ENCODE measurements at regions not wholly inside any gene's neighbourhood (a gene's known extent, or its start where the extent isn't known, plus 50 kb on each side); places are given as distances from the start of the nearest gene placed in this dataset.
"Not testable (repeated sequence)": the region's sequence is repeated elsewhere in the genome, so short reads cannot be mapped to it uniquely, and the experiment has no call there.

DNA sequence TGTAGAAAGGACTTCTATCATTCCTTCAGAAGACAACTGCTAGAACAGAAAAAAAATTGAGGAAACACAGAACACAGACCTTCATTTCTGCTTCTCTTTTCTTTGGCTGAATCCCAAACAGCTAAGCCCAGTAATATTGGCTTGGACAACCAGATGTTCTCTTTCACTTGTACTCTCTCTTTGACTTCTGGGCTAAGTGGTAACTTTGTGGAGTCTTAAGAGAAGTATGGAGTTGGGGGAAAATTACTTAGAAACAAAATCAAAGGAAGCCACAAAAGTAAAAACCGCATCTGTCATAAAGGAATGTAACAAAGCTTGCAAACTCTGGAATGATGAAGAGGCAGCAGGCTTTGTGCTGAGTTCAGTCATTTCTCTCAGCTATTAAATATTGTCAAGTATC, 587.5 kb downstream of the CBLN4 start:
- H4K91ac ChIP-seq (ENCODE audit: low read length) = no peak overlapping the region
- H2AK5ac ChIP-seq (ENCODE audit: low read length, severe bottlenecking) = no peak overlapping the region
- no peak overlapping the region for H3K4me2 ChIP-seq (ENCODE audit: low read length, poor library complexity, severe bottlenecking)
- DNase-seq = no peak
- no peak overlapping the region for H2BK5ac ChIP-seq (ENCODE audit: low read depth, low read length, poor library complexity, severe bottlenecking)
- H3K9ac ChIP-seq (ENCODE audit: low read length) = no peak overlapping the region
- H3K18ac ChIP-seq (ENCODE audit: low read depth in 1 of 2, low read length in 2 of 2) = no peak overlapping the region
- H3K14ac ChIP-seq (ENCODE audit: low read length in 2 of 2) = no peak overlapping the region
- H3K4me3 ChIP-seq (ENCODE audit: insufficient read depth in 1 of 2, low read depth in 1 of 2, low read length in 2 of 2) = no peak overlapping the region
- 60% methylated on average over 1 of the region's 1 CpG for WGBS
- no peaks in the 10 kb centered on the region for H3K4me1 ChIP-seq (ENCODE audit: control insufficient read depth, insufficient read depth, low read depth, low read length)
- no peaks in the 10 kb centered on the region for H3K79me1 ChIP-seq (replicated peaks; ENCODE audit: low read length, poor library complexity, severe bottlenecking)
- H3K27ac ChIP-seq (ENCODE audit: low read length, poor library complexity, severe bottlenecking) = no peak overlapping the region
- H3K23ac ChIP-seq (ENCODE audit: low read length in 2 of 2) = no peak overlapping the region
- H2BK120ac ChIP-seq (ENCODE audit: low read depth, low read length) = no peak overlapping the region
- no peak overlapping the region for H4K8ac ChIP-seq (ENCODE audit: low read length)
- no peaks in the 10 kb centered on the region for H3K9me3 ChIP-seq (ENCODE audit: control insufficient read depth, low read length)
- no peak overlapping the region for H3K4ac ChIP-seq (ENCODE audit: low read depth in 1 of 2, low read length in 2 of 2)
- H3K36me3 ChIP-seq (ENCODE audit: control insufficient read depth in 1 of 2, insufficient read depth in 2 of 2, low read depth in 1 of 2, low read length in 2 of 2) = no peaks in the 10 kb centered on the region
- no peak overlapping the region for H2AFZ ChIP-seq (ENCODE audit: low read depth, low read length)
- H3K27me3 ChIP-seq (ENCODE audit: control insufficient read depth in 1 of 2, insufficient read depth in 1 of 2, low read length in 2 of 2) = no peaks in the 10 kb centered on the region
- no peak overlapping the region for H2BK15ac ChIP-seq (ENCODE audit: low read depth, poor library complexity, severe bottlenecking)
- no peak overlapping the region for H2BK12ac ChIP-seq (ENCODE audit: low read length in 2 of 2)

DNA sequence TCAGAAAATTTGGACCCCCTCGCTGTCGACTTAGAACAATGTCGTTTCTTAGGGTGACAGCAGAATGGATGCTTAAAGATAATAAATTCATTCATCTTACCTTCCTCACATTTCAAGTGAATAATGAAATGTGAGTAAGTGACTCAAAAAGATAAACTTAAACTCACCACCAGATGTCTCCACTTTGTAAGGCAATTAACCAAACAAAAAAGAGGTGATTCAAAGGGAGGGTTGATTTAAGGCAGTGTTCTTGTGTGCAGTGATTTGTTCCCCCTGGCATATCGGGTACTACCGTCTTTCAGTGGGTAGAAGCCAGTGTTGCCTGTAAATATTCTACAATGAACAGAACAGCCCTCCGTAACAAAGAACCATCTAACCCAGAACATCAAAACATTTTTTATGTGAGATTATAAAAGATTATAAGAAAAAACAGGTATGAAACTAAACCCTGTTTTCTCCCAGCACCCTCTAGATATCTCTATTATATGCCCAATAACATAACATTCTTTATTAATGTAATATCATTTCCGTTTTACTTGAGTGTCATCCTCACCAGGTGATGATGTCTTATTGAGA, 589.7 kb downstream of the CBLN4 start:
- WGBS = no CpG with 5 or more reads among the region's 7 CpGs

DNA sequence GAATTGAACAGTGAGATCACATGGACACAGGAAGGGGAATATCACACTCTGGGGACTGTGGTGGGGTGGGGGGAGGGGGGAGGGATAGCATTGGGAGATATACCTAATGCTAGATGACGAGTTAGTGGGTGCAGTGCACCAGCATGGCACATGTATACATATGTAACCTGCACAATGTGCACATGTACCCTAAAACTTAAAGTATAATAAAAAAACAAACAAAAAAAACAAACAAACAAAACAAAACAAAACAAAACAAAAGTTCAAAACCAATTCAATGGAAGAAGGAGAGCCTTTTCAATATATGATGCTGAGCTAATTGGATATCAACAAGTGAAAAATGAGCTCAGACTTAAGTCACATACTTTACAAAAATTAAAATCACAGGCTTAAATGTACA, 592.8 kb downstream of the CBLN4 start:
- H3K4me3 ChIP-seq (ENCODE audit: insufficient read depth in 1 of 2, low read depth in 1 of 2, low read length in 2 of 2); H3K9ac ChIP-seq (ENCODE audit: low read length); H3K18ac ChIP-seq (ENCODE audit: low read depth in 1 of 2, low read length in 2 of 2); H3K4me2 ChIP-seq (ENCODE audit: low read length, poor library complexity, severe bottlenecking); H3K9me3 ChIP-seq (ENCODE audit: control insufficient read depth, low read length); H3K4ac ChIP-seq (ENCODE audit: low read depth in 1 of 2, low read length in 2 of 2); H2BK15ac ChIP-seq (ENCODE audit: low read depth, poor library complexity, severe bottlenecking); H2AFZ ChIP-seq (ENCODE audit: low read depth, low read length); H3K36me3 ChIP-seq (ENCODE audit: control insufficient read depth in 1 of 2, insufficient read depth in 2 of 2, low read depth in 1 of 2, low read length in 2 of 2); H3K4me1 ChIP-seq (ENCODE audit: control insufficient read depth, insufficient read depth, low read depth, low read length); H2AK5ac ChIP-seq (ENCODE audit: low read length, severe bottlenecking); H2BK12ac ChIP-seq (ENCODE audit: low read length in 2 of 2); H4K91ac ChIP-seq (ENCODE audit: low read length); H2BK120ac ChIP-seq (ENCODE audit: low read depth, low read length); H3K14ac ChIP-seq (ENCODE audit: low read length in 2 of 2); H3K27me3 ChIP-seq (ENCODE audit: control insufficient read depth in 1 of 2, insufficient read depth in 1 of 2, low read length in 2 of 2); H3K27ac ChIP-seq (ENCODE audit: low read length, poor library complexity, severe bottlenecking); DNase-seq; H4K8ac ChIP-seq (ENCODE audit: low read length); H3K23ac ChIP-seq (ENCODE audit: low read length in 2 of 2); H2BK5ac ChIP-seq (ENCODE audit: low read depth, low read length, poor library complexity, severe bottlenecking); H3K79me1 ChIP-seq (replicated peaks; ENCODE audit: low read length, poor library complexity, severe bottlenecking): not testable (repeated sequence)
- WGBS = no CpG with 5 or more reads among the region's 1 CpG

More for the DNA sequence above, 589.7 kb downstream of the CBLN4 start:
- no peak overlapping the region for H2BK5ac ChIP-seq (ENCODE audit: low read depth, low read length, poor library complexity, severe bottlenecking)
- H3K23ac ChIP-seq (ENCODE audit: low read length in 2 of 2) = no peak overlapping the region
- H2AK5ac ChIP-seq (ENCODE audit: low read length, severe bottlenecking) = no peak overlapping the region
- H2BK120ac ChIP-seq (ENCODE audit: low read depth, low read length) = no peak overlapping the region
- no peak overlapping the region for H2AFZ ChIP-seq (ENCODE audit: low read depth, low read length)
- no peaks in the 10 kb centered on the region for H3K27me3 ChIP-seq (ENCODE audit: control insufficient read depth in 1 of 2, insufficient read depth in 1 of 2, low read length in 2 of 2)
- no peaks in the 10 kb centered on the region for H3K9me3 ChIP-seq (ENCODE audit: control insufficient read depth, low read length)
- no peaks in the 10 kb centered on the region for H3K36me3 ChIP-seq (ENCODE audit: control insufficient read depth in 1 of 2, insufficient read depth in 2 of 2, low read depth in 1 of 2, low read length in 2 of 2)
- no peak overlapping the region for H4K8ac ChIP-seq (ENCODE audit: low read length)
- no peak overlapping the region for H2BK15ac ChIP-seq (ENCODE audit: low read depth, poor library complexity, severe bottlenecking)
- H4K91ac ChIP-seq (ENCODE audit: low read length) = no peak overlapping the region
- no peak overlapping the region for H3K4me2 ChIP-seq (ENCODE audit: low read length, poor library complexity, severe bottlenecking)
- no peaks in the 10 kb centered on the region for H3K4me1 ChIP-seq (ENCODE audit: control insufficient read depth, insufficient read depth, low read depth, low read length)
- H3K18ac ChIP-seq (ENCODE audit: low read depth in 1 of 2, low read length in 2 of 2) = no peak overlapping the region
- no peak overlapping the region for H3K14ac ChIP-seq (ENCODE audit: low read length in 2 of 2)
- no peak for DNase-seq
- no peaks in the 10 kb centered on the region for H3K79me1 ChIP-seq (replicated peaks; ENCODE audit: low read length, poor library complexity, severe bottlenecking)
- no peak overlapping the region for H3K4ac ChIP-seq (ENCODE audit: low read depth in 1 of 2, low read length in 2 of 2)
- no peak overlapping the region for H2BK12ac ChIP-seq (ENCODE audit: low read length in 2 of 2)
- no peak overlapping the region for H3K4me3 ChIP-seq (ENCODE audit: insufficient read depth in 1 of 2, low read depth in 1 of 2, low read length in 2 of 2)
- H3K27ac ChIP-seq (ENCODE audit: low read length, poor library complexity, severe bottlenecking) = no peak overlapping the region
- no peak overlapping the region for H3K9ac ChIP-seq (ENCODE audit: low read length)

DNA sequence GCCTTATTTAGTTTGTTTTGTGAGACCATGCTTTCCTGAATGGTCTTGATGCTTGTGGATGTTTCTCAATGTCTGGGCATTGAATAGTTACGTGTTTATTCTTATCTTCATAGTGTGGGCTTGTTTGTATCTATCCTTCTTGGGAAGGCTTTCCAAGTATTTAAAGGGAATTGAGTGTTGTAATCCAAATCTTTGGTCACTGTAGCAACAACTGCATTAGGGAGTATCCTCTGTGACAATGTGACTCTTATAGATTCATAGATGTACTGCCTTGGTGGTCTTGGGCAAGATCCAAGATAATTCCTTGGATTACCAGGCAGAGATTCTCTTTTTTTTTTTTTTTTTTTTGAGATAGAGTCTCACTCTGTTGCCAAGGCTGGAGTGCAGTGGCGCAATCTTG, 598.4 kb downstream of the CBLN4 start:
- Histone ChIP-seq H4K91ac (ENCODE audit: low read length) (no peak overlapping the region), H3K4me2 (ENCODE audit: low read length, poor library complexity, severe bottlenecking) (no peak overlapping the region), H2BK15ac (ENCODE audit: low read depth, poor library complexity, severe bottlenecking) (no peak overlapping the region), H3K14ac (ENCODE audit: low read length in 2 of 2) (no peak overlapping the region), H3K27me3 (ENCODE audit: control insufficient read depth in 1 of 2, insufficient read depth in 1 of 2, low read length in 2 of 2) (no peaks in the 10 kb centered on the region), H3K4me1 (ENCODE audit: control insufficient read depth, insufficient read depth, low read depth, low read length) (no peaks in the 10 kb centered on the region), H3K9ac (ENCODE audit: low read length) (no peak overlapping the region), H2AFZ (ENCODE audit: low read depth, low read length) (no peak overlapping the region), H3K9me3 (ENCODE audit: control insufficient read depth, low read length) (no peaks in the 10 kb centered on the region), H4K8ac (ENCODE audit: low read length) (no peak overlapping the region), H2BK12ac (ENCODE audit: low read length in 2 of 2) (no peak overlapping the region), H3K79me1 (replicated peaks; ENCODE audit: low read length, poor library complexity, severe bottlenecking) (no peaks in the 10 kb centered on the region), H2AK5ac (ENCODE audit: low read length, severe bottlenecking) (no peak overlapping the region), H3K36me3 (ENCODE audit: control insufficient read depth in 1 of 2, insufficient read depth in 2 of 2, low read depth in 1 of 2, low read length in 2 of 2) (no peaks in the 10 kb centered on the region), H3K4me3 (ENCODE audit: insufficient read depth in 1 of 2, low read depth in 1 of 2, low read length in 2 of 2) (no peak overlapping the region), H3K27ac (ENCODE audit: low read length, poor library complexity, severe bottlenecking) (no peak overlapping the region), H3K23ac (ENCODE audit: low read length in 2 of 2) (no peak overlapping the region), H3K4ac (ENCODE audit: low read depth in 1 of 2, low read length in 2 of 2) (no peak overlapping the region), H2BK5ac (ENCODE audit: low read depth, low read length, poor library complexity, severe bottlenecking) (no peak overlapping the region), H3K18ac (ENCODE audit: low read depth in 1 of 2, low read length in 2 of 2) (no peak overlapping the region), H2BK120ac (ENCODE audit: low read depth, low read length) (no peak overlapping the region)
- DNase-seq = no peak
- 63% methylated on average over 1 of the region's 2 CpGs for WGBS

Data from mesenchymal stem cell (in vitro differentiated cells and primary cell).